ENCODE measurements at regions not wholly inside any gene's neighbourhood (a gene's known extent, or its start where the extent isn't known, plus 50 kb on each side); places are given as distances from the start of the nearest gene placed in this dataset.

GRCh38 chr12:68453278-68453677 is 121.1 kb upstream of the MDM1 start:
- no peak for TF ChIP-seq CTCF (IDR thresholded peaks at IDR 0.05)
- TF ChIP-seq POLR2A (IDR thresholded peaks at IDR 0.05), result no peak
- no peak for TF ChIP-seq POLR2AphosphoS5 (IDR thresholded peaks at IDR 0.05)
